ENCODE measurements at regions not wholly inside any gene's neighbourhood (a gene's known extent, or its start where the extent isn't known, plus 50 kb on each side); places are given as distances from the start of the nearest gene placed in this dataset.

- H3K9ac ChIP-seq (ENCODE audit: insufficient read length) = no peak overlapping the region
- H3K27ac ChIP-seq = no peak overlapping the region
- no peak overlapping the region for H3K4me3 ChIP-seq
- no peaks in the 10 kb centered on the region for H3K36me3 ChIP-seq (ENCODE audit: insufficient read depth, low read length)
- H3K9me3 ChIP-seq (ENCODE audit: low read depth, low read length) = no peaks in the 10 kb centered on the region
- TF ChIP-seq POLR2AphosphoS5 (IDR thresholded peaks at IDR 0.05; ENCODE audit: borderline replicate concordance, low read depth, low read length) = no peak
- TF ChIP-seq FOXP2 (optimal IDR thresholded peaks at IDR 0.05; ENCODE audit: control extremely low read depth, extremely low read length, insufficient read depth) = no peak
- TF ChIP-seq EZH2 (IDR thresholded peaks at IDR 0.05) = no peak
- no peak for DNase-seq (ENCODE audit: low read depth, low spot score)
These were observed 315.6 kb upstream of the ATP2B1 start for GRCh38 chr12:90024262-90024661.

GRCh38 chr12:90023207-90023900 is 314.7 kb upstream of the ATP2B1 start:
- DNase-seq (ENCODE audit: low read depth, low spot score) = no peak
- Histone ChIP-seq H3K9me3 (ENCODE audit: low read depth, low read length) (no peaks in the 10 kb centered on the region), H3K4me3 (no peak overlapping the region), H3K36me3 (ENCODE audit: insufficient read depth, low read length) (no peaks in the 10 kb centered on the region), H3K27ac (no peak overlapping the region), H3K9ac (ENCODE audit: insufficient read length) (no peak overlapping the region)
- TF ChIP-seq FOXP2 (optimal IDR thresholded peaks at IDR 0.05; ENCODE audit: control extremely low read depth, extremely low read length, insufficient read depth) (no peak), EZH2 (IDR thresholded peaks at IDR 0.05) (no peak), POLR2AphosphoS5 (IDR thresholded peaks at IDR 0.05; ENCODE audit: borderline replicate concordance, low read depth, low read length) (no peak)

GRCh38 chr12:90021795-90022440 is 313.3 kb upstream of the ATP2B1 start:
- Histone ChIP-seq H3K4me3 (no peak overlapping the region), H3K9me3 (ENCODE audit: low read depth, low read length) (no peaks in the 10 kb centered on the region), H3K27ac (no peak overlapping the region), H3K36me3 (ENCODE audit: insufficient read depth, low read length) (no peaks in the 10 kb centered on the region), H3K9ac (ENCODE audit: insufficient read length) (no peak overlapping the region)
- TF ChIP-seq EZH2 (IDR thresholded peaks at IDR 0.05) (no peak), POLR2AphosphoS5 (IDR thresholded peaks at IDR 0.05; ENCODE audit: borderline replicate concordance, low read depth, low read length) (no peak), FOXP2 (optimal IDR thresholded peaks at IDR 0.05; ENCODE audit: control extremely low read depth, extremely low read length, insufficient read depth) (no peak)
- no peak for DNase-seq (ENCODE audit: low read depth, low spot score)

- Histone ChIP-seq H3K4me3 (no peak overlapping the region), H3K9ac (ENCODE audit: insufficient read length) (no peak overlapping the region), H3K9me3 (ENCODE audit: low read depth, low read length) (no peaks in the 10 kb centered on the region), H3K27ac (no peak overlapping the region), H3K36me3 (ENCODE audit: insufficient read depth, low read length) (no peaks in the 10 kb centered on the region)
- DNase-seq (ENCODE audit: low read depth, low spot score) = no peak
- TF ChIP-seq EZH2 (IDR thresholded peaks at IDR 0.05) = no peak
- no peak for TF ChIP-seq POLR2AphosphoS5 (IDR thresholded peaks at IDR 0.05; ENCODE audit: borderline replicate concordance, low read depth, low read length)
- TF ChIP-seq FOXP2 (optimal IDR thresholded peaks at IDR 0.05; ENCODE audit: control extremely low read depth, extremely low read length, insufficient read depth) = no peak
These were observed 312.2 kb upstream of the ATP2B1 start for GRCh38 chr12:90020881-90021280.

GRCh38 chr12:90020436-90020835 is 311.8 kb upstream of the ATP2B1 start:
- Histone ChIP-seq H3K36me3 (ENCODE audit: insufficient read depth, low read length) (no peaks in the 10 kb centered on the region), H3K4me3 (no peak overlapping the region)
- TF ChIP-seq EZH2 (IDR thresholded peaks at IDR 0.05) (no peak), POLR2AphosphoS5 (IDR thresholded peaks at IDR 0.05; ENCODE audit: borderline replicate concordance, low read depth, low read length) (no peak), FOXP2 (optimal IDR thresholded peaks at IDR 0.05; ENCODE audit: control extremely low read depth, extremely low read length, insufficient read depth) (no peak)

GRCh38 chr12:90020014-90020413 is 311.4 kb upstream of the ATP2B1 start:
- Histone ChIP-seq H3K4me3 (no peak overlapping the region), H3K36me3 (ENCODE audit: insufficient read depth, low read length) (no peaks in the 10 kb centered on the region), H3K27ac (no peak overlapping the region), H3K9ac (ENCODE audit: insufficient read length) (no peak overlapping the region), H3K9me3 (ENCODE audit: low read depth, low read length) (no peaks in the 10 kb centered on the region)
- no peak for TF ChIP-seq FOXP2 (optimal IDR thresholded peaks at IDR 0.05; ENCODE audit: control extremely low read depth, extremely low read length, insufficient read depth)
- no peak for TF ChIP-seq EZH2 (IDR thresholded peaks at IDR 0.05)
- no peak for TF ChIP-seq POLR2AphosphoS5 (IDR thresholded peaks at IDR 0.05; ENCODE audit: borderline replicate concordance, low read depth, low read length)
- DNase-seq (ENCODE audit: low read depth, low spot score) = no peak

More at GRCh38 chr12:90020436-90020835, 311.8 kb upstream of the ATP2B1 start:
- no peak for DNase-seq (ENCODE audit: low read depth, low spot score)
- no peaks in the 10 kb centered on the region for H3K9me3 ChIP-seq (ENCODE audit: low read depth, low read length)
- no peak overlapping the region for H3K9ac ChIP-seq (ENCODE audit: insufficient read length)
- H3K27ac ChIP-seq = no peak overlapping the region

GRCh38 chr12:90017316-90017715 is 308.7 kb upstream of the ATP2B1 start:
- no peak for DNase-seq (ENCODE audit: low read depth, low spot score)
- no peak overlapping the region for H3K27ac ChIP-seq
- no peak overlapping the region for H3K4me3 ChIP-seq
- no peak overlapping the region for H3K9ac ChIP-seq (ENCODE audit: insufficient read length)
- no peaks in the 10 kb centered on the region for H3K36me3 ChIP-seq (ENCODE audit: insufficient read depth, low read length)
- no peaks in the 10 kb centered on the region for H3K9me3 ChIP-seq (ENCODE audit: low read depth, low read length)
- TF ChIP-seq FOXP2 (optimal IDR thresholded peaks at IDR 0.05; ENCODE audit: control extremely low read depth, extremely low read length, insufficient read depth) = no peak
- TF ChIP-seq POLR2AphosphoS5 (IDR thresholded peaks at IDR 0.05; ENCODE audit: borderline replicate concordance, low read depth, low read length) = no peak
- TF ChIP-seq EZH2 (IDR thresholded peaks at IDR 0.05) = no peak

- no peak for DNase-seq (ENCODE audit: low read depth, low spot score)
- no peak overlapping the region for H3K27ac ChIP-seq
- no peak for TF ChIP-seq POLR2AphosphoS5 (IDR thresholded peaks at IDR 0.05; ENCODE audit: borderline replicate concordance, low read depth, low read length)
- no peak for TF ChIP-seq FOXP2 (optimal IDR thresholded peaks at IDR 0.05; ENCODE audit: control extremely low read depth, extremely low read length, insufficient read depth)
- TF ChIP-seq EZH2 (IDR thresholded peaks at IDR 0.05) = no peak
- H3K36me3 ChIP-seq (ENCODE audit: insufficient read depth, low read length) = no peaks in the 10 kb centered on the region
- H3K4me3 ChIP-seq = no peak overlapping the region
- H3K9me3 ChIP-seq (ENCODE audit: low read depth, low read length) = no peaks in the 10 kb centered on the region
- no peak overlapping the region for H3K9ac ChIP-seq (ENCODE audit: insufficient read length)
These were observed 306.6 kb upstream of the ATP2B1 start for GRCh38 chr12:90015228-90015627.
